GM19328 (cell line): ENCODE measurements at regions not wholly inside any gene's neighbourhood (a gene's known extent, or its start where the extent isn't known, plus 50 kb on each side); places are given as distances from the start of the nearest gene placed in this dataset.
A peak's percentile ranks its signal among the peaks of the same experiment; 100 is the strongest.
"Not testable (repeated sequence)": the region's sequence is repeated elsewhere in the genome, so short reads cannot be mapped to it uniquely, and the experiment has no call there.

Experiments used
- ATAC-seq: cut with Tn5 transposase; IDR thresholded peaks from one replicate; pipeline ENCODE4 v1.9.1; 2021; ENCODE audit warnings: mild to moderate bottlenecking, moderate library complexity; ENCODE audit not compliant: unreplicated experiment

- ATAC-seq: not testable (repeated sequence)
Measured at GRCh38 chr12:29029484-29029883, 119.6 kb upstream of the FAR2 start.

- no peak for ATAC-seq
Measured at GRCh38 chr12:29030006-29030405, 119.1 kb upstream of the FAR2 start.

- ATAC-seq: no peak
Measured at GRCh38 chr12:29032446-29032845, 116.6 kb upstream of the FAR2 start.

- ATAC-seq: no peak
Measured at GRCh38 chr12:29033519-29033918, 115.6 kb upstream of the FAR2 start.

- no peak for ATAC-seq
Measured at GRCh38 chr12:29035112-29035511, 114.0 kb upstream of the FAR2 start.

- ATAC-seq: no peak
Measured at GRCh38 chr12:29039013-29039412, 110.1 kb upstream of the FAR2 start.

GRCh38 chr12:29041621-29042020 lies 107.5 kb upstream of the FAR2 start:
- no peak for ATAC-seq

- no peak for ATAC-seq
Measured at GRCh38 chr12:29043069-29043468, 106.0 kb upstream of the FAR2 start.

GRCh38 chr12:29044799-29045198 lies 104.3 kb upstream of the FAR2 start:
- ATAC-seq: no peak

- ATAC-seq: no peak
Measured at GRCh38 chr12:29048787-29049186, 100.3 kb upstream of the FAR2 start.

- ATAC-seq: no peak
Measured at GRCh38 chr12:29050503-29050902, 98.6 kb upstream of the FAR2 start.

- no peak for ATAC-seq
Measured at GRCh38 chr12:29051221-29051620, 97.9 kb upstream of the FAR2 start.

GRCh38 chr12:29053567-29053966 lies 95.5 kb upstream of the FAR2 start:
- ATAC-seq: peak; percentile 67

- no peak for ATAC-seq
Measured at GRCh38 chr12:29054858-29055663, 94.0 kb upstream of the FAR2 start.

- ATAC-seq: no peak
Measured at GRCh38 chr12:29066011-29066588, 83.0 kb upstream of the FAR2 start.

- ATAC-seq: no peak
Measured at GRCh38 chr12:29067430-29067829, 81.6 kb upstream of the FAR2 start.

- no peak for ATAC-seq
Measured at GRCh38 chr12:29070309-29070708, 78.8 kb upstream of the FAR2 start.

- no peak for ATAC-seq
Measured at GRCh38 chr12:29071099-29071498, 78.0 kb upstream of the FAR2 start.

- ATAC-seq: no peak
Measured at GRCh38 chr12:29072631-29073030, 76.4 kb upstream of the FAR2 start.

- peak; percentile 84 for ATAC-seq
Measured at GRCh38 chr12:29073631-29074239, 75.3 kb upstream of the FAR2 start.

- ATAC-seq: no peak
Measured at GRCh38 chr12:29081101-29081500, 68.0 kb upstream of the FAR2 start.

GRCh38 chr12:29082522-29082921 lies 66.6 kb upstream of the FAR2 start:
- no peak for ATAC-seq
